HCT116 (cell line): ENCODE measurements at regions not wholly inside any gene's neighbourhood (a gene's known extent, or its start where the extent isn't known, plus 50 kb on each side); places are given as distances from the start of the nearest gene placed in this dataset.

Source experiments
- ATAC-seq: fragments of 200-7000 bp; cut with Tn5 transposase; 2 replicates; pipeline ENCODE4 v1.9.1; 2020; ENCODE audit warnings: mild to moderate bottlenecking, moderate library complexity
- BruUV-seq: library from RNA; stranded (reverse); fragments of 400-500 nt; replicated peaks from 2 replicates; lab custom pipeline; 2021; lab: Mats Ljungman, UMichigan
- CTCF ChIA-PET: fragments of 300-600 bp; sonication (Branson Sonifier 250); formaldehyde crosslinking; loops from one replicate; lab custom pipeline; 2021; ENCODE audit warnings: antibody characterized with exemption; lab: Charles Lee
- POLR2A ChIA-PET: fragments of 300-600, 350-600 bp; sonication (Branson Sonifier 250); formaldehyde crosslinking; loops from one replicate; lab custom pipeline; 2021; ENCODE audit warnings: antibody characterized with exemption; lab: Charles Lee
- RAD21 ChIA-PET, 2 experiments: fragments of 300-600 bp; sonication (Branson Sonifier 250); formaldehyde crosslinking; loops; one replicate each; lab custom pipeline; 2023; ENCODE audit warnings: low total read pairs in 2 of 2; ENCODE audit not compliant: uncharacterized antibody in 2 of 2, unreplicated experiment in 2 of 2, low non-redundant PET in 1 of 2; lab: Charles Lee
- DNase-seq: peaks from one replicate; pipeline ENCODE4 v3.0.0-alpha.2; 2010; ENCODE audit warnings: low read depth, low spot score
- H2AFZ ChIP-seq: fragments of 200-600 bp; shearing (Covaris generic), sonication (generic); 2 replicates; pipeline ENCODE4 v1.6.1; 2017; ENCODE audit warnings: low read depth, mixed run types, mixed read lengths, antibody characterized with exemption, low read length; ENCODE audit not compliant: poor library complexity, severe bottlenecking
- H3K27ac ChIP-seq: 2 replicates; pipeline ENCODE4 v1.5.1; 2012; ENCODE audit warnings: low read depth, low read length
- H3K27me3 ChIP-seq: fragments of 200-600 bp; sonication (generic); 2 replicates; pipeline ENCODE4 v1.6.1; 2016; ENCODE audit warnings: mixed run types, low read length, mixed read lengths; ENCODE audit not compliant: insufficient read depth
- H3K36me3 ChIP-seq, 2 experiments: fragments of 200-500 bp in 1 of 2; fragments of 200-600 bp in 1 of 2; sonication (Bioruptor generic) in 1 of 2; sonication (generic) in 1 of 2; 2 replicates each; pipeline versions ENCODE4 v1.5.1 to v1.6.1; 2014 to 2016; ENCODE audit warnings: low read length in 2 of 2, inconsistent platforms in 1 of 2, mixed read lengths in 1 of 2, mixed run types in 1 of 2; ENCODE audit not compliant: insufficient read depth in 2 of 2, control insufficient read depth in 1 of 2
- H3K4me1 ChIP-seq, 2 experiments: fragments of 200-600 bp in 1 of 2; sonication (generic) in 1 of 2; 2 replicates each; pipeline versions ENCODE4 v1.5.1 to v1.6.1; 2012 to 2017; ENCODE audit warnings: low read length in 2 of 2, inconsistent platforms in 1 of 2, mild to moderate bottlenecking in 1 of 2, mixed read lengths in 1 of 2, mixed run types in 1 of 2, moderate library complexity in 1 of 2; ENCODE audit not compliant: insufficient read depth in 2 of 2, control insufficient read depth in 1 of 2
- H3K4me2 ChIP-seq: fragments of 200-600 bp; sonication (generic); 2 replicates; pipeline ENCODE4 v1.6.1; 2017; ENCODE audit warnings: mixed run types, low read length, mixed read lengths
- H3K4me3 ChIP-seq, 2 experiments: fragments of 200-600 bp in 1 of 2; sonication (generic) in 1 of 2; replicated peaks in 1 of 2; 2 replicates each; pipeline ENCODE4 v1.5.1; 2011 to 2016; ENCODE audit warnings: low read length in 2 of 2, control low read depth in 1 of 2, low read depth in 1 of 2, mild to moderate bottlenecking in 1 of 2, mixed read lengths in 1 of 2, mixed run types in 1 of 2
- H3K79me2 ChIP-seq: fragments of 200-600 bp; sonication (generic); 2 replicates; pipeline ENCODE4 v1.6.1; 2017; ENCODE audit warnings: mild to moderate bottlenecking, mixed run types, low read length, moderate library complexity, mixed read lengths; ENCODE audit not compliant: insufficient read depth
- H3K9ac ChIP-seq: fragments of 200-600 bp; sonication (generic); 2 replicates; pipeline ENCODE4 v1.6.1; 2016; ENCODE audit warnings: low read length, mixed read lengths
- H3K9me2 ChIP-seq: fragments of 200-600 bp; sonication (generic), shearing (Covaris generic); 2 replicates; pipeline ENCODE4 v1.6.1; 2017; ENCODE audit warnings: mixed run types, mild to moderate bottlenecking, moderate library complexity; ENCODE audit not compliant: insufficient read depth
- H3K9me3 ChIP-seq, 2 experiments: fragments of 200-500 bp in 1 of 2; fragments of 200-600 bp in 1 of 2; sonication (Bioruptor generic) in 1 of 2; sonication (generic) in 1 of 2; 2 replicates each; pipeline ENCODE4 v1.6.1; 2014 to 2017; ENCODE audit warnings: low read length in 2 of 2, mixed read lengths in 2 of 2, inconsistent platforms in 1 of 2, low read depth in 1 of 2, mild to moderate bottlenecking in 1 of 2, mixed run types in 1 of 2, moderate library complexity in 1 of 2; ENCODE audit not compliant: control insufficient read depth in 1 of 2, insufficient read depth in 1 of 2
- H4K20me1 ChIP-seq: fragments of 200-600 bp; sonication (generic), shearing (Covaris generic); 2 replicates; pipeline ENCODE4 v1.6.1; 2017; ENCODE audit warnings: mixed run types, mild to moderate bottlenecking, moderate library complexity; ENCODE audit not compliant: insufficient read depth
- CBX3 ChIP-seq: IDR thresholded peaks from 2 replicates; pipeline ENCODE4 v1.6.1; 2012; ENCODE audit warnings: low read depth
- CEBPB ChIP-seq: IDR thresholded peaks from 2 replicates; pipeline ENCODE4 v1.6.1; 2012; ENCODE audit warnings: low read depth
- CTCF ChIP-seq, 3 experiments: fragments of 200-600 bp in 1 of 3; sonication (generic) in 1 of 3; IDR thresholded peaks in 2 of 3; conservative IDR thresholded peaks in 1 of 3; 2 replicates each; pipeline ENCODE4 v1.5.1; 2012 to 2017; ENCODE audit warnings: low read depth in 2 of 3, low read length in 2 of 3, antibody characterized with exemption in 1 of 3, borderline replicate concordance in 1 of 3, control low read depth in 1 of 3, mild to moderate bottlenecking in 1 of 3, mixed read lengths in 1 of 3, mixed run types in 1 of 3, moderate library complexity in 1 of 3; ENCODE audit not compliant: insufficient read depth in 1 of 3
- EZH2 ChIP-seq: fragments of 200-600 bp; sonication (generic); IDR thresholded peaks from 2 replicates; pipeline ENCODE4 v1.6.1; 2017; ENCODE audit warnings: antibody characterized with exemption, mixed run types
- FOSL1 ChIP-seq: IDR thresholded peaks from 2 replicates; pipeline ENCODE4 v1.6.1; 2012; ENCODE audit warnings: low read depth
- JUND ChIP-seq: IDR thresholded peaks from 2 replicates; pipeline ENCODE4 v1.6.1; 2012
- POLR2A ChIP-seq: IDR thresholded peaks from 2 replicates; pipeline ENCODE4 v1.7.0; 2011; ENCODE audit warnings: borderline replicate concordance; ENCODE audit not compliant: insufficient read depth, insufficient read length; ENCODE audit errors: extremely low read depth
- SIN3A ChIP-seq: IDR thresholded peaks from 2 replicates; pipeline ENCODE4 v1.6.1; 2012; ENCODE audit warnings: low read depth
- ZBTB33 ChIP-seq: IDR thresholded peaks from 2 replicates; pipeline ENCODE4 v1.6.1; 2011; ENCODE audit warnings: mild to moderate bottlenecking, low read length, moderate library complexity; ENCODE audit not compliant: insufficient replicate concordance; ENCODE audit errors: extremely low read depth
- intact Hi-C: fragments of 100-400 bp; cut with micrococcal nuclease; formaldehyde crosslinking; loops from 2 replicates; pipeline ENCODE4 v1.10.0; 2022

- no peak for TF ChIP-seq CTCF (IDR thresholded peaks at IDR 0.05 in 2 of 3, conservative IDR thresholded peaks at IDR 0.05 in 1 of 3; ENCODE audit: borderline replicate concordance in 1 of 3, insufficient read depth in 1 of 3, low read depth in 2 of 3, low read length in 2 of 3)
Observed at GRCh38 chr6:117145940-117146339, 119.4 kb upstream of the VGLL2 start (continued).

GRCh38 chr6:117149324-117149723, 116.0 kb upstream of the VGLL2 start:
- ChIA-PET POLR2A (no interaction called here), RAD21 (no interaction called here), CTCF (no interaction called here)
- TF ChIP-seq ZBTB33 (no peak), CBX3 (no peak), JUND (no peak), EZH2 (no peak), CEBPB (no peak), FOSL1 (no peak), POLR2A (no peak), SIN3A (no peak)
- no peak for DNase-seq
- no peaks in the 10 kb centered on the region for H3K4me1 ChIP-seq
- no peaks in the 10 kb centered on the region for H4K20me1 ChIP-seq
- H3K4me2 ChIP-seq = no peak overlapping the region
- no peak for ATAC-seq
- H3K4me3 ChIP-seq = no peak overlapping the region
- intact Hi-C loops = no loop called here
- no TSS peak for BruUV-seq
- H3K27me3 ChIP-seq = no peaks in the 10 kb centered on the region
- no peak overlapping the region for H2AFZ ChIP-seq
- H3K9me3 ChIP-seq = no peaks in the 10 kb centered on the region
- H3K9ac ChIP-seq = no peak overlapping the region
- no peaks in the 10 kb centered on the region for H3K9me2 ChIP-seq
- no peaks in the 10 kb centered on the region for H3K36me3 ChIP-seq
- no peaks in the 10 kb centered on the region for H3K79me2 ChIP-seq
- H3K27ac ChIP-seq = no peak overlapping the region
